ENCODE measurements at regions not wholly inside any gene's neighbourhood (a gene's known extent, or its start where the extent isn't known, plus 50 kb on each side); places are given as distances from the start of the nearest gene placed in this dataset.

GRCh38 chr12:53803194-53803593 lies 51.4 kb upstream of the CISTR start:
- Histone ChIP-seq H4K20me1 (ENCODE audit: insufficient read depth, low read length) (no peaks in the 10 kb centered on the region), H3K4me2 (ENCODE audit: low read depth, low read length) (no peak overlapping the region), H3K4me1 (ENCODE audit: insufficient read depth, low read length) (peaks cover 56% of the 10 kb centered on the region), H2AFZ (ENCODE audit: low read length) (no peak overlapping the region), H3K4me3 (replicated peaks in 1 of 3; ENCODE audit: insufficient read depth in 1 of 3, low read depth in 2 of 3, low read length in 3 of 3) (no peak overlapping the region), H3K79me2 (ENCODE audit: insufficient read depth, low read length) (no peaks in the 10 kb centered on the region), H3K27me3 (ENCODE audit: control insufficient read depth in 1 of 2, insufficient read depth in 2 of 2, low read length in 2 of 2) (no peaks in the 10 kb centered on the region), H3K27ac (ENCODE audit: extremely low read length, insufficient read depth, low read length) (no peak overlapping the region), H3K9me3 (ENCODE audit: low read length) (no peaks in the 10 kb centered on the region), H3K9ac (ENCODE audit: insufficient read depth, low read depth, low read length) (no peak overlapping the region), H3K36me3 (replicated peaks in 1 of 2; ENCODE audit: control insufficient read depth in 1 of 2, insufficient read depth in 2 of 2, low read length in 2 of 2) (no peaks in the 10 kb centered on the region)
- in situ Hi-C loops (cut with HindIII; ENCODE audit: extremely low pct_ligation_motif_present, low pct_unique_long_range_greater_than_20kb) = no loop called here
- 93% methylated on average over 3 of the region's 3 CpGs for WGBS (ENCODE audit: low lambda C conversion rate)
- CTCF ChIA-PET (ENCODE audit: low intra/inter-chr PET ratio, low total read pairs) = no interaction called here
- POLR2A ChIA-PET = no interaction called here
- DNase-seq (ENCODE audit: low spot score) (no peak), FAIRE-seq (no peak), ATAC-seq (no peak)
- TF ChIP-seq SALL2 (CRISPR knock-in tag; IDR thresholded peaks at IDR 0.05) = no peak
- no peak for TF ChIP-seq ZNF546 (CRISPR knock-in tag; conservative IDR thresholded peaks at IDR 0.05)
- no peak for TF ChIP-seq NRL (CRISPR knock-in tag; IDR thresholded peaks at IDR 0.05; ENCODE audit: borderline replicate concordance)
- no TSS peak for BruUV-seq (replicated peaks)
- intact Hi-C loops (cut with micrococcal nuclease; ENCODE audit: unreplicated experiment) = no loop called here

GRCh38 chr12:53803703-53804102 lies 51.9 kb upstream of the CISTR start:
- no peak overlapping the region for H3K27ac ChIP-seq (ENCODE audit: extremely low read length, insufficient read depth, low read length)
- H4K20me1 ChIP-seq (ENCODE audit: insufficient read depth, low read length) = no peaks in the 10 kb centered on the region
- H3K79me2 ChIP-seq (ENCODE audit: insufficient read depth, low read length) = no peaks in the 10 kb centered on the region
- ChIA-PET POLR2A (interaction anchor here (1.3 kb wide), 1 partner anchor 21 kb away, joined by 4 read pairs; no protein-coding TSS in a partner anchor), CTCF (ENCODE audit: low intra/inter-chr PET ratio, low total read pairs) (no interaction called here)
- H3K4me3 ChIP-seq (replicated peaks in 1 of 3; ENCODE audit: insufficient read depth in 1 of 3, low read depth in 2 of 3, low read length in 3 of 3) = no peak overlapping the region
- DNase-seq (ENCODE audit: low spot score) = no peak
- H3K36me3 ChIP-seq (replicated peaks in 1 of 2; ENCODE audit: control insufficient read depth in 1 of 2, insufficient read depth in 2 of 2, low read length in 2 of 2) = no peaks in the 10 kb centered on the region
- WGBS (ENCODE audit: low lambda C conversion rate) = 73% methylated on average over 4 of the region's 4 CpGs
- intact Hi-C loops (cut with micrococcal nuclease; ENCODE audit: unreplicated experiment) (no loop called here), in situ Hi-C loops (cut with HindIII; ENCODE audit: extremely low pct_ligation_motif_present, low pct_unique_long_range_greater_than_20kb) (no loop called here)
- FAIRE-seq = no peak
- no peak for ATAC-seq
- no peak overlapping the region for H3K4me2 ChIP-seq (ENCODE audit: low read depth, low read length)
- H3K27me3 ChIP-seq (ENCODE audit: control insufficient read depth in 1 of 2, insufficient read depth in 2 of 2, low read length in 2 of 2) = no peaks in the 10 kb centered on the region
- BruUV-seq (replicated peaks) = no TSS peak
- no peak overlapping the region for H3K9ac ChIP-seq (ENCODE audit: insufficient read depth, low read depth, low read length)
- peaks cover 56% of the 10 kb centered on the region for H3K4me1 ChIP-seq (ENCODE audit: insufficient read depth, low read length)
- H3K9me3 ChIP-seq (ENCODE audit: low read length) = no peaks in the 10 kb centered on the region
- TF ChIP-seq SRSF9 (IDR thresholded peaks at IDR 0.05; ENCODE audit: borderline replicate concordance, insufficient read depth, low read depth, low read length, poor library complexity, severe bottlenecking) = no peak
- no peak overlapping the region for H2AFZ ChIP-seq (ENCODE audit: low read length)

Data from HepG2 (cell line).